PFSK-1 (cell line): ENCODE measurements at regions not wholly inside any gene's neighbourhood (a gene's known extent, or its start where the extent isn't known, plus 50 kb on each side); places are given as distances from the start of the nearest gene placed in this dataset.

Experiments used
- POLR2AphosphoS5 ChIP-seq: IDR thresholded peaks from 2 replicates; pipeline ENCODE4 v1.6.1; 2012; ENCODE audit warnings: low read depth, mild to moderate bottlenecking, control low read depth, low read length, moderate library complexity
- REST ChIP-seq, 2 experiments: IDR thresholded peaks; 2 replicates each; pipeline versions ENCODE4 v1.6.1 to v1.8.0; 2011 to 2012; ENCODE audit warnings: low read depth in 2 of 2, low read length in 2 of 2, control low read depth in 1 of 2, inconsistent platforms in 1 of 2, mild to moderate bottlenecking in 1 of 2, moderate library complexity in 1 of 2; ENCODE audit not compliant: insufficient read depth in 1 of 2
- SIN3A ChIP-seq: IDR thresholded peaks from 2 replicates; pipeline ENCODE4 v1.6.1; 2012; ENCODE audit warnings: mild to moderate bottlenecking, low read length, moderate library complexity, borderline replicate concordance; ENCODE audit not compliant: insufficient read depth
- TAF1 ChIP-seq: IDR thresholded peaks from 2 replicates; pipeline ENCODE4 v1.6.1; 2012; ENCODE audit warnings: low read length, control low read depth, borderline replicate concordance; ENCODE audit not compliant: insufficient read depth

DNA sequence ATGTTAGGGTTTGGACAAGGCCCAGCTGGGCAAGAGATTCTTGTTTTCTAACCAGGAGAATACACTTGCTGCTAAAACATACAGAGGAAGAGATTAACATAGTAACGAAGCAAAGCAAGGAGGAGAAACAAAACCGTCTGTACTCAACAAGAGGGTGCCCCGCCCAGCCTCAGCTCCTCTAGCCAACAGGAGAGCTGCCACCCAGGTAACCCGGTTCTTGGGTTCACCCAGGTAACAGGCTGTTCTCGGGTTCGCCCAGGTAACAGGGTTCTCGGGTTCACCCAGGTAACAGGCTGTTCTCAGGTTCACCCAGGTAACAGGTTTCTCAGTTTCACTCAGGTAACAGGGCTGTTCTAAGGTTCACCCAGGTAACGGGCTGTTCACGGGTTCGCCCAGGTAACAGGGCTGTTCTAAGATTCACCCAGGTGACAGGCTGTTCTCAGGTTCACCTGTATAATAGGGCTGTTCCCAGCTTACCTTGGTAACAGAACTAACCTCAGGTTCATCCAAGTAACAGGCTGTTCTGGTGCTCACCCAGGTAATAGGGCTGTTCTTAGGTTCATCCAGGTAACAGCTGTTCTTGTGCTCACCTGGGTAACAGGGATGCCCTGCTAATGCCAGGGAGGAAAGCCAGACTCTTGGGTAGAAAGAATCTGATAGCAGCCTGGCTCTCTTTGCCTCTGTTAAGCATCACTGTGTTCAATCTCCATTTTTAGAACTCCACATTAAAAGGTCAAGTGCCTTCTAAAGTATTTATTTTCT is 271.6 kb downstream of the SYK start:
- TF ChIP-seq REST (IDR thresholded peaks at IDR 0.05; ENCODE audit: insufficient read depth in 1 of 2, low read depth in 2 of 2, low read length in 2 of 2) (no peak), SIN3A (no peak), POLR2AphosphoS5 (no peak), TAF1 (no peak)
